ENCODE measurements at regions not wholly inside any gene's neighbourhood (a gene's known extent, or its start where the extent isn't known, plus 50 kb on each side); places are given as distances from the start of the nearest gene placed in this dataset.

- no peak for TF ChIP-seq CTCF (IDR thresholded peaks at IDR 0.05)
- TF ChIP-seq POLR2AphosphoS5 (IDR thresholded peaks at IDR 0.05; ENCODE audit: insufficient read depth in 1 of 2, low read depth in 1 of 2) = no peak
- TF ChIP-seq POLR2A (IDR thresholded peaks at IDR 0.05) = no peak
Measured at GRCh38 chr18:61108706-61109105, 224.5 kb upstream of the CDH20 start.
